LNCAP (cell line): ENCODE measurements at regions not wholly inside any gene's neighbourhood (a gene's known extent, or its start where the extent isn't known, plus 50 kb on each side); places are given as distances from the start of the nearest gene placed in this dataset.
A peak's percentile ranks its signal among the peaks of the same experiment; 100 is the strongest.

ENCODE experiments used
- CTCF ChIP-seq: fragments of 450-650 bp; IDR thresholded peaks from 2 replicates; pipeline ENCODE4 v1.5.1; 2017; ENCODE audit warnings: mild to moderate bottlenecking

- no peak for TF ChIP-seq CTCF
These were observed 250.9 kb downstream of the FBXO15 start for GRCh38 chr18:73896685-73897084.

- no peak for TF ChIP-seq CTCF
These were observed 251.9 kb downstream of the FBXO15 start for GRCh38 chr18:73895701-73896100.

- no peak for TF ChIP-seq CTCF
These were observed 253.8 kb downstream of the FBXO15 start for GRCh38 chr18:73893880-73894279.

- TF ChIP-seq CTCF: peak; percentile 12; the same call in 1 of the 2 replicates
These were observed 255.8 kb downstream of the FBXO15 start for GRCh38 chr18:73891572-73892421.

GRCh38 chr18:73888565-73888964, 259.1 kb downstream of the FBXO15 start:
- TF ChIP-seq CTCF: no peak

- TF ChIP-seq CTCF: no peak
These were observed 259.8 kb downstream of the FBXO15 start for GRCh38 chr18:73887801-73888200.

- TF ChIP-seq CTCF: no peak
These were observed 262.8 kb downstream of the FBXO15 start for GRCh38 chr18:73884868-73885267.
